Bronchial epithelial cell (primary cell): ENCODE measurements at regions not wholly inside any gene's neighbourhood (a gene's known extent, or its start where the extent isn't known, plus 50 kb on each side); places are given as distances from the start of the nearest gene placed in this dataset.
"Not testable (repeated sequence)": the region's sequence is repeated elsewhere in the genome, so short reads cannot be mapped to it uniquely, and the experiment has no call there.

Experiments
- DNase-seq: peaks from one replicate; pipeline ENCODE4 v3.0.0-alpha.2; 2010; ENCODE audit warnings: low read depth
- FAIRE-seq: peaks from 2 replicates; lab custom pipeline; 2011; peaks lifted over from hg19 to GRCh38; lab: Jason Lieb, UNC
- H3K27me3 ChIP-seq: 2 replicates; pipeline ENCODE4 v1.5.1; 2011; ENCODE audit warnings: low read length; ENCODE audit not compliant: control insufficient read depth, insufficient read depth
- H3K36me3 ChIP-seq: 2 replicates; pipeline ENCODE4 v1.5.1; 2011; ENCODE audit warnings: low read length; ENCODE audit not compliant: control insufficient read depth, insufficient read depth
- H3K4me3 ChIP-seq: 2 replicates; pipeline ENCODE4 v1.5.1; 2011; ENCODE audit warnings: mild to moderate bottlenecking, low read depth, low read length, control low read depth
- TF ChIP-seq, protein P1 (sequence below): IDR thresholded peaks from 2 replicates; pipeline ENCODE4 v1.5.1; 2011; ENCODE audit warnings: mild to moderate bottlenecking, moderate library complexity, low read length, control low read depth, inconsistent platforms; ENCODE audit not compliant: insufficient read depth, severe bottlenecking

DNA sequence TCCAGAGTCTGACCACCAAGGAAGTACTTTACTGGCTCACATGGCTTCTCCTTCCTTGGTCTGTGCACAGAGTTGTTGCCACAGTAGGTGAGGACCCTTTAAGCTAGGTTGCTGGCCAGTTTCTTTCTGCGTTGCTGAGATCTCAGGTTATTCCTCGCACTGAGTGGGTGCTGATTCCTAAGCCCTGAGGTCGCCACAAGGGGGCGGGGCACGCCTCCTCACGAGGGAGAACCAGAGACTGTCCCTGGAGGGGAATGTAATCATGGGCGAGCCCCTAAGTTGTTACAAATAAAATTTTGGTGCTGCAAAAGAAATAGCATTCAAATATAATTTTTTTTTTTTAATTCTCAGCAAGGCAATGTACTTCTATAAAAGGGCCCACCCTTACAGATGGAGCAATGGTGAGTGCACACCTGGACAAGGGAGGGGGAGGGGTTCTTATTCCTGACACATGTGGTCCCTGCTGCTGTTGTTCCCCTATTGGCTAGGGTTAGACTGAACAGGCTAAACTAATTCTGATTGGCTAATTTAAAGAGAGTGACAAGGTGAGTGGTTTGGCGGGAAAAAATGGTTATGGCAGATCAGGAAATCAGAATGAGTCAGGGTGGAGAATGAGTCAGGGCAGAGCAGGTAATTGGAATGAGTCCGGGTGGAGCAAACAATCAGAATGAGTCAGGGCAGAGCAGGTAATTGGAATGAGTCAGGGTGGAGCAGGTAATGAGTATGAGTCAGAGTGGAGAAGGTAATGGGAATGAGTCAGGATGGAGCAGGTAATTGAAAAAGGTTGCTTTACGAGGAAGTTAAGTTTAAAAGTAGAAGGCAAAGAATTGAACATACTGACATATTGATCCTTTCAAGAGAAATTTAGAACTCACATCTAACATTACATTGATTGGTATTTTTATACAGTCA is 107.5 kb downstream of the VSIG4 start:
- Histone ChIP-seq H3K36me3 (no peaks in the 10 kb centered on the region), H3K27me3 (no peaks in the 10 kb centered on the region), H3K4me3 (no peak overlapping the region)
- DNase-seq (peak; percentile 92), FAIRE-seq (peak; percentile 91)
- TF ChIP-seq, protein P1, sequence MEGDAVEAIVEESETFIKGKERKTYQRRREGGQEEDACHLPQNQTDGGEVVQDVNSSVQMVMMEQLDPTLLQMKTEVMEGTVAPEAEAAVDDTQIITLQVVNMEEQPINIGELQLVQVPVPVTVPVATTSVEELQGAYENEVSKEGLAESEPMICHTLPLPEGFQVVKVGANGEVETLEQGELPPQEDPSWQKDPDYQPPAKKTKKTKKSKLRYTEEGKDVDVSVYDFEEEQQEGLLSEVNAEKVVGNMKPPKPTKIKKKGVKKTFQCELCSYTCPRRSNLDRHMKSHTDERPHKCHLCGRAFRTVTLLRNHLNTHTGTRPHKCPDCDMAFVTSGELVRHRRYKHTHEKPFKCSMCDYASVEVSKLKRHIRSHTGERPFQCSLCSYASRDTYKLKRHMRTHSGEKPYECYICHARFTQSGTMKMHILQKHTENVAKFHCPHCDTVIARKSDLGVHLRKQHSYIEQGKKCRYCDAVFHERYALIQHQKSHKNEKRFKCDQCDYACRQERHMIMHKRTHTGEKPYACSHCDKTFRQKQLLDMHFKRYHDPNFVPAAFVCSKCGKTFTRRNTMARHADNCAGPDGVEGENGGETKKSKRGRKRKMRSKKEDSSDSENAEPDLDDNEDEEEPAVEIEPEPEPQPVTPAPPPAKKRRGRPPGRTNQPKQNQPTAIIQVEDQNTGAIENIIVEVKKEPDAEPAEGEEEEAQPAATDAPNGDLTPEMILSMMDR = no peak

DNA sequence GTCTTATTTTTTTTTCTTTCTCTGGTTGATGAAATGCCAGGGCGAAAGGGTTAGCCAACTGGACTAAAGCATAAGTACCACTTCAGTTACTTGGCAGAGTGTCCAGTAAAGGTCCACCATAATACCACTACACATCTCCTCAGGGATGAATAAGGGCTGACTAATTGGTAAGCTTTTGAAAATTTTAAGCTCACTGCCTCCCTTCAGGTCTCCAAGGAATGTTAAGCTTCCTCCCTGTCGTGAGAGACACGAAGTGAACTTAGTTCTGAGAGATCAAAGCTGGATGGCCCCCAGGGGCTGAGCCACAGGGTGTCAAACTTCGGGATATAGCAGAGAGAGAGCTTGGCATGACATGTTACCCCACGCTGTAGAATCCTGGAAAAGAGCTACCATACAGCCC is 111.4 kb downstream of the VSIG4 start:
- FAIRE-seq (peak; percentile 58), DNase-seq (peak; percentile 26)
- no peaks in the 10 kb centered on the region for H3K27me3 ChIP-seq
- no peaks in the 10 kb centered on the region for H3K36me3 ChIP-seq
- no peak overlapping the region for H3K4me3 ChIP-seq
- TF ChIP-seq, protein P1 = no peak

DNA sequence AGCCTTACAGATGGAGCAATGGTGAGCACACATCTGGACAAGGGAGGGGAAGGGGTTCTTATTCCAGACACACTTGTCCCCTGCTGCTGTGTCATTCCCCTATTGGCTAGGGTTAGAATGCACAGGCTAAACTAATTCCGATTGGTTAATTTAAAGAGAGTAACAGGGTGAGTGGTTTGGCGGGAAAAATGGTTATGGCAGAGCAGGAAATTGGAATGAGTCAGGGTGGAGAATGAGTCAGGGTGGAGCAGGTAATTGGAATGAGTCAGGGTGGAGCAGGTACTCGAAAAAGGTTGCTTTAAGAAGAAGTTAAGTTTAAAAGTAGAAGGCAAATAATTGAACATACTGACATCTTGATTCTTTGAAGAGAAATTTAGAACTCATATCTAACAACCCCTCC is 112.5 kb downstream of the VSIG4 start:
- H3K4me3 ChIP-seq, FAIRE-seq, H3K36me3 ChIP-seq, H3K27me3 ChIP-seq: not testable (repeated sequence)
- DNase-seq = peak; percentile 13

DNA sequence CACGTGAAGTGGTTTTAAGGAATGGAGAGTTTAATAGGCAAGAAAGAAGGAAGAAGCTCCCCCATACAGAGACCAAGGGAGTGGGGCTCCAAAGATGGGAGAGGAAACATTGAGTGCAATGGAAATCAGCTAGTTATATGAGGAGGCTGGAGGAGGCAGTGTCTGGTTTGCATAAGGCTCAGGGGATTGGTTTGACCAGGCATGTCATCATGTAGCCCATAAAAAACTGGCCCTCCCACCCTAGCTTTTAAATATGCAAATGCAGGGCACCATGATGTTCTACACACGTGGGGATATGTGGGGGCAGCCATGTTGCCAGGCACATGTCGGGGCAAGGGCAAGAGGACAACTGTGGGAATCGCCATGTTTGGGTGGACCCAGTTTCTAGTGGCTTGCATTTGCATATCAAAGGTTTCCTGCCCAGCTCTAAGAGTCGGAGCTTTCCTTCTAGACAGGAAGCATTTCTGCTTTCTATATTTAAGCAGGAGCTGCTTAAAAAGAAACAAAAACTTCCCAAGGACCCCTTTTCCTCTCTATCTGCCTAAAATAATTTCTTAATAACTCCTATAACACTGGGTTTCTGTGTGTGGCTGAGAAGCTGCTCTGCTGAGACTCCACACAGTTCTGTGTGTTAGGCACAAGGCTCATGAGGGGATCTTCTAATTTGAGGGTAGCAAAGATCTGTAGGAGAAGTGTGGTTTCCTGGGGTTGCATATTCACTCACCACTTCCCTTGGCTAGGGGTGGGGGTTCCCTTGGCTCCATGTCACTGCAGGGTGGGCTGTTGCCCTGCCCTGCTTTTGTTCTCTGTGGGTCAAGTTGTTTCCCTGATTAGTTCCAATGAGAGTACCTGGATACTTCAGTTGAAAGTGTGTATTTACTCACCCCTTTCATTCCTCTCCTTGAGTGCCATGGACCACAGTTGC is 113.5 kb downstream of the VSIG4 start:
- Histone ChIP-seq H3K4me3 (no peak overlapping the region), H3K27me3 (no peaks in the 10 kb centered on the region), H3K36me3 (no peaks in the 10 kb centered on the region)
- TF ChIP-seq, protein P1 = no peak
- no peak for DNase-seq
- FAIRE-seq = no peak

DNA sequence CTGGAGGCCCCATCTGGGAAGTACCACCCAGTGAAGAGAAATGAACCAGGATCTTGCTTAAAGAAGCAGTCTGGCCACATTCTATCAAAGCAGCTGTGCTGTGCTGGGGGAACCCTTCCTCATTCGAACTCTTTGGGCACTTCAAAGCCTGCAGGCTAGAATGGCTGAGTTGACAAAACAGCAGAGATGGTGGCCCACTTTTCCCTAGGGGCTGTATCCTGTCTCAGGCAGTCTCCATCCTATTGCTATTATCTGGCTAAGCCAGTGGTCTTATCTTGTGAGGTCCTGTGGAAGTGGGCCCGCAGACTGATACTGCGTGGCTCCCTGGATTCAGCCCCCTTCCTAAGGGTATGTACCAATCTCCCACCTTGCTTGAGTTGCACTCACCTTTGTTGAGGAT is 114.3 kb downstream of the VSIG4 start:
- TF ChIP-seq, protein P1 = no peak
- no peaks in the 10 kb centered on the region for H3K27me3 ChIP-seq
- no peak overlapping the region for H3K4me3 ChIP-seq
- DNase-seq = no peak
- FAIRE-seq = no peak
- no peaks in the 10 kb centered on the region for H3K36me3 ChIP-seq

DNA sequence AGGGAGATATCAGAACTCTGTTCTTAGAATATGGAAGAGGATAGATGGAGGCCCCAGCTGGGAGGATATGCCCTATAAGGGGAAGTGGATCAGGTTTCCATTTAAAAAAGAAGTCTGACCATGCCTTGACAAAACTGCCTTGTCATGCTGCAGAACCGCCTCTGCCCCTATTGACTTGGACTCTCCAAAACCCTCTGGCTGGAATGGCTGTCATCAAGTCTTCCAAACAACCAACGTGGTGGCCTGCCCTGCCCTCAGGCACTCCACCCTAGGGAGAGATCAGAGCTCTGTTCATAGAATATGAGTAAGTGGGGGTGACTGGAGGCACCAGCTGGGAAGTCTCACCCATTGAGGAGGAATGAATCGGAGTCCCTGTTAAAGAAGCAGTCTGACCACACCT is 114.9 kb downstream of the VSIG4 start:
- Histone ChIP-seq H3K27me3 (no peaks in the 10 kb centered on the region), H3K36me3 (no peaks in the 10 kb centered on the region), H3K4me3 (no peak overlapping the region)
- DNase-seq (peak; percentile 78), FAIRE-seq (no peak)
- TF ChIP-seq, protein P1 = no peak
